ENCODE measurements at regions not wholly inside any gene's neighbourhood (a gene's known extent, or its start where the extent isn't known, plus 50 kb on each side); places are given as distances from the start of the nearest gene placed in this dataset.

DNA sequence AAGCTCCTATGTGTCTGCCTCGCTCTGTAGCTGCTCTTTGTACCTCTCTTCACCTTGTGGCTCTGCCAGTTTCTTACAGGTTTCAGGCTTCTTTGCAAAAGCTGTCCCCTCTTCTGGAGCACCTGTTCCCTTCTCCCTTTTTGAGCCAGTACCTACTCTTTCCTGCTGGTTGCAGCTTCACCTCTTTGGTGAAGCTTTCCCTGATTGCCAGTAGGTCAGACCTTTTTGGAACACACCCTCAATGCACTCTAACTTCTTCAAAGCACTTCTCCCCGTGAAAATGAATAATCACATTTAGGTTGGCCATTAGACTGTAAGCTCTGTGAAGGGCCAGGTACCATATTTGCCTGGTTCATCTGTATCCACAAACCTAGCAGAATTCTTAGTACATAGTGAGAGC, 60.3 kb downstream of the BHLHE40 start:
- Histone ChIP-seq H3F3A (ENCODE audit: insufficient read depth) (no peaks in the 10 kb centered on the region), H3K9ac (no peak overlapping the region), H3K36me3 (ENCODE audit: low read depth) (no peaks in the 10 kb centered on the region), H3K9me3 (ENCODE audit: low read depth) (no peaks in the 10 kb centered on the region), H4K20me1 (ENCODE audit: insufficient read depth) (no peaks in the 10 kb centered on the region), H3K27me3 (replicated peaks; ENCODE audit: insufficient read depth) (no peaks in the 10 kb centered on the region), H3K4me1 (ENCODE audit: insufficient read depth) (no peaks in the 10 kb centered on the region), H3K79me2 (ENCODE audit: insufficient read depth) (no peaks in the 10 kb centered on the region), H3K27ac (no peak overlapping the region), H2AFZ (no peak overlapping the region), H3K4me3 (no peak overlapping the region), H3K4me2 (ENCODE audit: unreplicated experiment) (no peak overlapping the region), H3K9me2 (ENCODE audit: insufficient read depth) (no peaks in the 10 kb centered on the region)
- DNase-seq = no peak
- in situ Hi-C loops (cut with MboI) = no loop called here
- no peak for TF ChIP-seq EZH2 (IDR thresholded peaks at IDR 0.05; ENCODE audit: insufficient read depth, poor library complexity, severe bottlenecking)
- TF ChIP-seq EZH2phosphoT487 (IDR thresholded peaks at IDR 0.05; ENCODE audit: insufficient read depth, low read depth) = no peak
- WGBS, 2 experiments (ENCODE audit: low coverage in 1 of 2, low lambda C conversion rate in 2 of 2, missing lambda C conversion rate in 2 of 2) = 95% methylated on average over 2 of the region's 2 CpGs

GRCh38 chr3:5041315-5041714, 62.1 kb downstream of the BHLHE40 start:
- no peaks in the 10 kb centered on the region for H3F3A ChIP-seq (ENCODE audit: insufficient read depth)
- WGBS, 2 experiments (ENCODE audit: low coverage in 1 of 2, low lambda C conversion rate in 2 of 2, missing lambda C conversion rate in 2 of 2) = 88 to 94% methylated on average over 4 of the region's 4 CpGs
- H3K4me2 ChIP-seq (ENCODE audit: unreplicated experiment) = no peak overlapping the region
- H3K9me3 ChIP-seq (ENCODE audit: low read depth) = no peaks in the 10 kb centered on the region
- H3K4me3 ChIP-seq = no peak overlapping the region
- no peaks in the 10 kb centered on the region for H3K36me3 ChIP-seq (ENCODE audit: low read depth)
- no peak overlapping the region for H3K27ac ChIP-seq
- no peaks in the 10 kb centered on the region for H3K4me1 ChIP-seq (ENCODE audit: insufficient read depth)
- H3K9ac ChIP-seq = no peak overlapping the region
- H3K9me2 ChIP-seq (ENCODE audit: insufficient read depth) = no peaks in the 10 kb centered on the region
- H2AFZ ChIP-seq = no peak overlapping the region
- H3K79me2 ChIP-seq (ENCODE audit: insufficient read depth) = no peaks in the 10 kb centered on the region
- no peak for TF ChIP-seq EZH2phosphoT487 (IDR thresholded peaks at IDR 0.05; ENCODE audit: insufficient read depth, low read depth)
- TF ChIP-seq EZH2 (IDR thresholded peaks at IDR 0.05; ENCODE audit: insufficient read depth, poor library complexity, severe bottlenecking) = no peak
- in situ Hi-C loops (cut with MboI) = no loop called here
- no peaks in the 10 kb centered on the region for H3K27me3 ChIP-seq (replicated peaks; ENCODE audit: insufficient read depth)
- DNase-seq = no peak
- H4K20me1 ChIP-seq (ENCODE audit: insufficient read depth) = no peaks in the 10 kb centered on the region

GRCh38 chr3:5045961-5046360, 66.7 kb downstream of the BHLHE40 start:
- no peaks in the 10 kb centered on the region for H3K79me2 ChIP-seq (ENCODE audit: insufficient read depth)
- H3K27me3 ChIP-seq (replicated peaks; ENCODE audit: insufficient read depth) = no peaks in the 10 kb centered on the region
- H3K9ac ChIP-seq = no peak overlapping the region
- H3K4me1 ChIP-seq (ENCODE audit: insufficient read depth) = no peaks in the 10 kb centered on the region
- in situ Hi-C loops (cut with MboI) = no loop called here
- no peaks in the 10 kb centered on the region for H3F3A ChIP-seq (ENCODE audit: insufficient read depth)
- H3K9me3 ChIP-seq (ENCODE audit: low read depth) = no peaks in the 10 kb centered on the region
- no peak overlapping the region; the same call in 1 of the 2 replicates for H2AFZ ChIP-seq
- TF ChIP-seq EZH2 (IDR thresholded peaks at IDR 0.05; ENCODE audit: insufficient read depth, poor library complexity, severe bottlenecking) = no peak
- TF ChIP-seq EZH2phosphoT487 (IDR thresholded peaks at IDR 0.05; ENCODE audit: insufficient read depth, low read depth) = no peak
- H3K36me3 ChIP-seq (ENCODE audit: low read depth) = no peaks in the 10 kb centered on the region
- 76 to 79% methylated on average over 2 of the region's 2 CpGs for WGBS, 2 experiments (ENCODE audit: low coverage in 1 of 2, low lambda C conversion rate in 2 of 2, missing lambda C conversion rate in 2 of 2)
- no peaks in the 10 kb centered on the region for H4K20me1 ChIP-seq (ENCODE audit: insufficient read depth)
- DNase-seq = no peak
- H3K27ac ChIP-seq = no peak overlapping the region
- H3K4me2 ChIP-seq (ENCODE audit: unreplicated experiment) = no peak overlapping the region
- no peaks in the 10 kb centered on the region for H3K9me2 ChIP-seq (ENCODE audit: insufficient read depth)
- no peak overlapping the region for H3K4me3 ChIP-seq

DNA sequence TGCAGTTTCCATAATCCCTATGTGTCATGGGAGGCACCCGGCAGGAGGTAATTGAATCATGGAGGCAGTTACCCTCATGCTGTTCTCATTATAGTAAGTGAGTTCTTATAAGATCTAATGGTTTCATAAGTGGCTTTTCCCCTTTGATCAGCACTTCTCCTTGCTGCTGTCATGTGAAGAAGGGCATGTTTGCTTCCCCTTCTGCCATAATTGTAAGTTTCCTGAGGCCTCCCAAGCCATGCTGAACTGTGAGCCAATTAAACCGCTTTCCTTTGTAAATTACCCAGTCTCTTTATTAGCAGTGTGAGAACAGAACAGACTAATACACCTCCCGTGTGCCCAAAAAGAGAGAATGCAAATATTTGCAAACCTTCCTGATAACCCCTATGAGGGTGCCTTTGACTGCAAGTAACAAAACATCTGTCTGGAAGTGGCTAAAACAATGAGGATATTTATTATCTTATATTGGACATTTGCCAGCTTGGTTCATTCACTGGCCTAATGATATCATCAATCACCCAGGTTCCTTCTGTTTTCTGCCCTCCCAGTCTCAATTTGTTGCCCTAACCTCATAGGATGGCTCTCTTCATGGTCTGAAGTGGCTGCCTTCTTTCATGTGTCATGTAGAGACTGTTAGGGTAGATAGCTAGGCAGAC, 68.7 kb downstream of the BHLHE40 start:
- no peak for TF ChIP-seq EZH2 (IDR thresholded peaks at IDR 0.05; ENCODE audit: insufficient read depth, poor library complexity, severe bottlenecking)
- TF ChIP-seq EZH2phosphoT487 (IDR thresholded peaks at IDR 0.05; ENCODE audit: insufficient read depth, low read depth) = no peak
- Histone ChIP-seq H3K4me1 (ENCODE audit: insufficient read depth) (peaks cover 14% of the 10 kb centered on the region), H3F3A (ENCODE audit: insufficient read depth) (peaks cover 15% of the 10 kb centered on the region), H3K9ac (no peak overlapping the region), H3K9me3 (ENCODE audit: low read depth) (no peaks in the 10 kb centered on the region), H3K79me2 (ENCODE audit: insufficient read depth) (no peaks in the 10 kb centered on the region), H3K36me3 (ENCODE audit: low read depth) (no peaks in the 10 kb centered on the region), H2AFZ (no peak overlapping the region), H3K4me3 (no peak overlapping the region), H3K27me3 (replicated peaks; ENCODE audit: insufficient read depth) (no peaks in the 10 kb centered on the region), H4K20me1 (ENCODE audit: insufficient read depth) (no peaks in the 10 kb centered on the region), H3K9me2 (ENCODE audit: insufficient read depth) (no peaks in the 10 kb centered on the region), H3K27ac (no peak overlapping the region), H3K4me2 (ENCODE audit: unreplicated experiment) (no peak overlapping the region)
- in situ Hi-C loops (cut with MboI) = no loop called here
- WGBS, 2 experiments (ENCODE audit: low coverage in 1 of 2, low lambda C conversion rate in 2 of 2, missing lambda C conversion rate in 2 of 2) = 58 to 61% methylated on average over 3 of the region's 3 CpGs
- no peak for DNase-seq
